ENCODE measurements at regions not wholly inside any gene's neighbourhood (a gene's known extent, or its start where the extent isn't known, plus 50 kb on each side); places are given as distances from the start of the nearest gene placed in this dataset.

DNA sequence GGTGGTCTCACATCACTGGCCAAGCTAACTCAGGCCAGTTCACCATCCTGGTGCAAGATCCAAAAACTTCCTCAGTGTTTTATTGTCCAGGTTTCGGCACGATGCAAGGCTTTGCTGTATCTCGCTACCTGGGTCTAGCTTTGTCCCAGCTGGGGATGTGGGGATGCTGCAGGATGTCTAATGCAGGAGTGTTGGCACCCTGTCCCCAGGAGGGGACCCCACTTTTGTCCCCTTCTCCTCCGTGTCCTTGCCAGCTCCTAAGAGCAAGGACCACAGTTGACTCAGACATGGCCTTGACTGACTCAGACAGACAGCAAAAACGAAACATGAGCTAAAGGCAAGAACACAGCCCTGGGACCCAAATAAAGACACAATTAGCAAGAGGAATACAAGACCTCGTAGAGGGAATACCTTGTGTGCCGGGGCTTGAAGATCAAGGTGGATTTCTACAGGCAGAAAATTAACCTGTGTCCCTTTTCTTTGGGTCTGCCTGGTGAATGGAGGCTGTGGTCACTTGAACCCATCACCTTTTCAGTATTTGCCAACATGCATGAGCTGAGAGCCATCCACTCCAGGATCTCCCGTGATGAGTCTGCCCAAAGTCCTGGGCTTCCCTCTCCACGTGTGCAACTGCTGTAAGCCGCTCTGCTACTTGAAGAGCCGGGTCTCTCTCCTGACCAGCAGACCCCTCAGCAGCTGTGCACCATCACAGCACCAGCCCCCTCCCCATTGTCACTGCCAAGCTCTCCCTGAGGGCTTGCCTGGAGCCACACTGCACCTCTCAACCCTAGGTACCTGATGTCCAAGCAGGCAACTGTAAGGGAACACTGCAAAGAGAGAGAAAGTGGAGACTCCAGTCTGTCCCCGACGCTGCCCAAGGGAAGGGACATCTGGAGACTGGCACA is 149.5 kb upstream of the ZNF507 start:
- Histone ChIP-seq H3K4me3 (replicated peaks; ENCODE audit: low read depth, low read length) (no peak overlapping the region), H3K27me3 (replicated peaks; ENCODE audit: control insufficient read depth, insufficient read depth, low read length) (no peaks in the 10 kb centered on the region), H3K36me3 (ENCODE audit: control insufficient read depth, insufficient read depth, low read length) (no peaks in the 10 kb centered on the region)
- no peak for DNase-seq (ENCODE audit: extremely low read depth, insufficient read length)
- TF ChIP-seq CTCF (IDR thresholded peaks at IDR 0.05; ENCODE audit: insufficient read depth, low read length, poor library complexity, severe bottlenecking), result no peak

- no peak for TF ChIP-seq CTCF (IDR thresholded peaks at IDR 0.05; ENCODE audit: insufficient read depth, low read length, poor library complexity, severe bottlenecking)
- DNase-seq (ENCODE audit: extremely low read depth, insufficient read length), result no peak
- Histone ChIP-seq H3K27me3 (replicated peaks; ENCODE audit: control insufficient read depth, insufficient read depth, low read length) (no peaks in the 10 kb centered on the region), H3K36me3 (ENCODE audit: control insufficient read depth, insufficient read depth, low read length) (no peaks in the 10 kb centered on the region), H3K4me3 (replicated peaks; ENCODE audit: low read depth, low read length) (no peak overlapping the region)
Measured at GRCh38 chr19:32196690-32197420, 148.6 kb upstream of the ZNF507 start.

GRCh38 chr19:32197896-32198882 is 147.2 kb upstream of the ZNF507 start:
- Histone ChIP-seq H3K27me3 (replicated peaks; ENCODE audit: control insufficient read depth, insufficient read depth, low read length) (no peaks in the 10 kb centered on the region), H3K4me3 (replicated peaks; ENCODE audit: low read depth, low read length) (no peak overlapping the region), H3K36me3 (ENCODE audit: control insufficient read depth, insufficient read depth, low read length) (no peaks in the 10 kb centered on the region)
- DNase-seq (ENCODE audit: extremely low read depth, insufficient read length), result no peak
- no peak for TF ChIP-seq CTCF (IDR thresholded peaks at IDR 0.05; ENCODE audit: insufficient read depth, low read length, poor library complexity, severe bottlenecking)

DNA sequence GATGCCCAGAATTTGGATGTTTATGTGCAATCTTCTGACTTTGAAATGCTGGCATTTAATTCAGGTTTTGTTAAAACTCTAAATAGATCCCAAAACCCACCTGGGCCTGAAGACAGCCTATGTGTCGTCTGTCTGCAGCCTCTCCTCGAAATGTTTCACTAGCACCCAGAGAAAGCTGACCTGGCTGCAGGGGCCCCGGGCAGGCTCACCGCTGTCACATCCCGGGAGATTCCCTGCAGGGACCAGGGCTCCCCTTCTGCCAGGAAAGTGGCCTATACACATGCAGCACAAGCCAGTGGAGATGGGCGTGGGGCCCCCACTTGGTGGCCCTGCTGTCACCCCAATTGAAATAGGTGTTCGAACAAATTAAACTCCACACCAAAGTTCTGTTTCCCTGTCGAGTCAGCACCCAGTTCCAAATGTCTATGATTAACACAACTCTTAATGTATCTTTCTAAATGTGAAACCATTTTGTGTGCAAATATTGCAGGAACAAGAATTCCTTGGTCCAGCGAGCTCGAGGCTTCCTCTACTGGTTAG is 145.8 kb upstream of the ZNF507 start:
- Histone ChIP-seq H3K4me3 (replicated peaks; ENCODE audit: low read depth, low read length) (no peak overlapping the region), H3K27me3 (replicated peaks; ENCODE audit: control insufficient read depth, insufficient read depth, low read length) (no peaks in the 10 kb centered on the region), H3K36me3 (ENCODE audit: control insufficient read depth, insufficient read depth, low read length) (no peaks in the 10 kb centered on the region)
- DNase-seq (ENCODE audit: extremely low read depth, insufficient read length), result no peak
- TF ChIP-seq CTCF (IDR thresholded peaks at IDR 0.05; ENCODE audit: insufficient read depth, low read length, poor library complexity, severe bottlenecking), result no peak

- no peak for DNase-seq (ENCODE audit: extremely low read depth, insufficient read length)
- TF ChIP-seq CTCF (IDR thresholded peaks at IDR 0.05; ENCODE audit: insufficient read depth, low read length, poor library complexity, severe bottlenecking), result no peak
- Histone ChIP-seq H3K4me3 (replicated peaks; ENCODE audit: low read depth, low read length) (no peak overlapping the region), H3K27me3 (replicated peaks; ENCODE audit: control insufficient read depth, insufficient read depth, low read length) (no peaks in the 10 kb centered on the region), H3K36me3 (ENCODE audit: control insufficient read depth, insufficient read depth, low read length) (no peaks in the 10 kb centered on the region)
Measured at GRCh38 chr19:32200312-32201038, 144.9 kb upstream of the ZNF507 start.
